ENCODE measurements at regions not wholly inside any gene's neighbourhood (a gene's known extent, or its start where the extent isn't known, plus 50 kb on each side); places are given as distances from the start of the nearest gene placed in this dataset.

DNA sequence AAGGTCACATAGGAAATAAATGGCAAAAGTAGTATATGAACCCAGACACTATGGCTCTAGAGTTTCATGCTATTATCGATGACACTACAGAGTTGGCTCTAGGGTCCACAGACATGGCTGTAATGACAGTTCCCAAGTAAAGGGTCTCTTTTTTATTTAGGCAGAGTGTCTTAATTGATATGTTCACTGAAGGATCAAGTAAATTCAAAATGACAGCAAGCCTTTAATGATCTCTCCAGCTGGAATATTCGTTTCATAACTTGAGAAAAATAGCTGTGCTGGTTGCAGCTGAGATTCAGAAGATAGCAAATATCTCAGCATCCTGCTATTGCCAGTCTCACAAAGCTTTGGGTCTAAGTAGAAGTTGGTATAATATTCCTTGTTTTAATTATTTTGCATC, 333.6 kb upstream of the MAGI2 start:
- H3K9me3 ChIP-seq (replicated peaks; ENCODE audit: control insufficient read depth, insufficient read depth, low read length): no peaks in the 10 kb centered on the region
- CTCF ChIA-PET: no interaction called here
- TF ChIP-seq NR2C2 (IDR thresholded peaks at IDR 0.05; ENCODE audit: borderline replicate concordance, control insufficient read depth, insufficient read length, low read depth) (no peak), ZNF207 (IDR thresholded peaks at IDR 0.05; ENCODE audit: borderline replicate concordance) (no peak), CUX1 (IDR thresholded peaks at IDR 0.05; ENCODE audit: insufficient replicate concordance, low read depth, low read length) (no peak), E2F4 (IDR thresholded peaks at IDR 0.05; ENCODE audit: low read depth, low read length) (no peak), IRF3 (IDR thresholded peaks at IDR 0.05) (no peak), CHD1 (IDR thresholded peaks at IDR 0.05; ENCODE audit: low read depth, low read length) (no peak), SUZ12 (IDR thresholded peaks at IDR 0.05; ENCODE audit: unreplicated experiment) (no peak), USF2 (IDR thresholded peaks at IDR 0.05; ENCODE audit: borderline replicate concordance, low read depth, low read length) (no peak), EED (IDR thresholded peaks at IDR 0.05; ENCODE audit: low read depth) (no peak), TBL1XR1 (IDR thresholded peaks at IDR 0.05; ENCODE audit: low read depth, low read length) (no peak)
- TF ChIP-seq, protein P1, sequence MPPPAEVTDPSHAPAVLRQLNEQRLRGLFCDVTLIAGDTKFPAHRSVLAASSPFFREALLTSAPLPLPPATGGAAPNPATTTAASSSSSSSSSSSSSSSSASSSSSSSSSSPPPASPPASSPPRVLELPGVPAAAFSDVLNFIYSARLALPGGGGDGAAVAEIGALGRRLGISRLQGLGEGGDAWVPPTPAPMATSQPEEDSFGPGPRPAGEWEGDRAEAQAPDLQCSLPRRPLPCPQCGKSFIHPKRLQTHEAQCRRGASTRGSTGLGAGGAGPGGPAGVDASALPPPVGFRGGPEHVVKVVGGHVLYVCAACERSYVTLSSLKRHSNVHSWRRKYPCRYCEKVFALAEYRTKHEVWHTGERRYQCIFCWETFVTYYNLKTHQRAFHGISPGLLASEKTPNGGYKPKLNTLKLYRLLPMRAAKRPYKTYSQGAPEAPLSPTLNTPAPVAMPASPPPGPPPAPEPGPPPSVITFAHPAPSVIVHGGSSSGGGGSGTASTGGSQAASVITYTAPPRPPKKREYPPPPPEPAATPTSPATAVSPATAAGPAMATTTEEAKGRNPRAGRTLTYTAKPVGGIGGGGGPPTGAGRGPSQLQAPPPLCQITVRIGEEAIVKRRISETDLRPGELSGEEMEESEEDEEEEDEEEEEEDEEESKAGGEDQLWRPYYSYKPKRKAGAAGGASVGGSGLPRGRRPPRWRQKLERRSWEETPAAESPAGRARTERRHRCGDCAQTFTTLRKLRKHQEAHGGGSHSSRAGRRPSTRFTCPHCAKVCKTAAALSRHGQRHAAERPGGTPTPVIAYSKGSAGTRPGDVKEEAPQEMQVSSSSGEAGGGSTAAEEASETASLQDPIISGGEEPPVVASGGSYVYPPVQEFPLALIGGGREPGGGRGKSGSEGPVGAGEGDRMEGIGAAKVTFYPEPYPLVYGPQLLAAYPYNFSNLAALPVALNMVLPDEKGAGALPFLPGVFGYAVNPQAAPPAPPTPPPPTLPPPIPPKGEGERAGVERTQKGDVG (CRISPR knock-in tag; IDR thresholded peaks at IDR 0.05): no peak

More for the DNA sequence above, 333.6 kb upstream of the MAGI2 start:
- FAIRE-seq (no peak), ATAC-seq (no peak), DNase-seq (ENCODE audit: low read depth, low spot score) (no peak)
- in situ Hi-C loops (cut with MboI) (no loop called here), intact Hi-C loops (cut with micrococcal nuclease; ENCODE audit: unreplicated experiment) (no loop called here)
- no peaks in the 10 kb centered on the region for H3K4me1 ChIP-seq (ENCODE audit: control insufficient read depth, insufficient read depth, low read length)
- no peaks in the 10 kb centered on the region for H3K27me3 ChIP-seq (replicated peaks in 1 of 2; ENCODE audit: control insufficient read depth in 2 of 2, insufficient read depth in 2 of 2, low read length in 1 of 2)
- ChIA-PET RAD21 (ENCODE audit: unreplicated experiment) (no interaction called here), SMC1A (ENCODE audit: uncharacterized antibody, unreplicated experiment) (no interaction called here), POLR2A (no interaction called here)
- H3K27ac ChIP-seq (ENCODE audit: control insufficient read depth, insufficient read depth): no peak overlapping the region
- 0% methylated on average over 2 of the region's 2 CpGs for WGBS (ENCODE audit: insufficient coverage, insufficient replicate concordance, low lambda C conversion rate, missing lambda C conversion rate)
- no peaks in the 10 kb centered on the region for H3K79me2 ChIP-seq (ENCODE audit: control insufficient read depth, insufficient read depth, low read length)
- no peak overlapping the region for H3K4me2 ChIP-seq (ENCODE audit: control insufficient read depth, insufficient read depth)
- H2AFZ ChIP-seq (ENCODE audit: control insufficient read depth, low read depth, low read length): no peak overlapping the region
- no peaks in the 10 kb centered on the region for H3K36me3 ChIP-seq (ENCODE audit: control insufficient read depth in 2 of 2, insufficient read depth in 2 of 2, low read length in 1 of 2)
- BruUV-seq (replicated peaks): no TSS peak
- no peak overlapping the region for H3K9ac ChIP-seq (ENCODE audit: control insufficient read depth, insufficient read depth, low read length)
- no peaks in the 10 kb centered on the region for H4K20me1 ChIP-seq (ENCODE audit: control insufficient read depth, insufficient read depth)
- no peak overlapping the region for H3K4me3 ChIP-seq
